ENCODE measurements at regions not wholly inside any gene's neighbourhood (a gene's known extent, or its start where the extent isn't known, plus 50 kb on each side); places are given as distances from the start of the nearest gene placed in this dataset.
"Not testable (repeated sequence)": the region's sequence is repeated elsewhere in the genome, so short reads cannot be mapped to it uniquely, and the experiment has no call there.

DNA sequence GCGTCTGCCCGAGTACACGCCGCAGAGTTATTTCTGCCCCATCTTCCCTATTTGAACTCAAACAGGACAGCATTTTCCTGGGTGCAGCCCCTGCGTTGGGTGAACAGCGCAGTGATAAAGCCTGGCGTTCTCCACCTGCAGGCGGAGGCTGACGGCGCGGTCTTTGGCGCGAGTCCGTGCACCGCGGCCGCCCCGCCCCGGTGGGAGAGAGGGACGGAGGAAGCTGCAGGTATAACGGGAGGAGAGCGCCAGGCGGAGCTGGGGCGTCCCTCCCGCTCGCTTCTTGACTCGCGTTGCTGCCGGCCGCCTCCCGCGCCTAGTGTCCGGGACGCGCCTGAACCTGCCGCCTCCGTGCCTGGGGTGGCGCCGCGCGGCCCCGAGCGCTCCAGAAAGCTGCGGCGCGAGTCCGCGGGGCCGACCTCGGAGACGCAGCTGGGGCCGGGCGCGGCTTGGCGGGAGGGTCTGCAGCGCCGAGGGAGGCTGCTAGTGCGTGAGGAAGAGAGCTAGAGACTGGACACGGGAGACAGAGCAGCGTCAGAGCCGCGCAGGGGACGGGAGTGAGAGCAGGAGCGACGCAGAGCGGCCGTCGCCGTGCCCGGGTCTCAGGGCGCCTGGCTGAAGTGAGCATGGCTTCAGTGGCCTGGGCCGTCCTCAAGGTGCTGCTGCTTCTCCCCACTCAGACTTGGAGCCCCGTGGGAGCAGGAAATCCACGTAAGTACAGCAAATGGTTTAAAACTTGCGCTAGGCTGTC is 140.7 kb downstream of the SPATA31A7 start:
- H3K27ac ChIP-seq; H3K4me1 ChIP-seq (replicated peaks in 1 of 2); in situ Hi-C loops (cut with MboI; ENCODE audit: low pct_unique_long_range_greater_than_20kb in 2 of 9, low sequenced_read_pairs in 9 of 9, unreplicated experiment in 9 of 9): not testable (repeated sequence)
- peak in 1 of 8 experiments; percentile 43 for ATAC-seq (replicated peaks in 6 of 8)
- no CpG with 5 or more reads among the region's 75 CpGs for WGBS, 10 experiments
- H3K4me3 ChIP-seq, result peak overlapping the region; percentile 38 to 49 (median 46)

DNA sequence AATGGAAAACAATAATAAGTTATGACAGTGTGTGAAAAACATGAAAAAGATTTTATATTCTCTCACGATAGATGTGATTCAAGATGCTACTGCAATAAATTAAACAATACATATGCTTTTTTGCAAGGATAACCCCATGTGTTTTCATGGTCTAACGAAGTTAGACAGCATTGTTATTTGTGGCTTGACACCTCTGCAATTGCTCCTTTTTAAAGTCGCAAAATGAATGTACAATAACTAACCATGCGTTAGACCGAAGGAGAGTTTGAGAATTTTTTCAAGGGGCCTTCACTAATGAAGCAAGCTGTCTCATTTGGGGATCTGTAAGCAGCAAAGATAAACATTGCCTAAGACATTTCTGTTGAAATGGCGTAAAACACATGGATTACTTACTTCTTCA is 167.1 kb downstream of the SPATA31A7 start:
- in situ Hi-C loops (cut with MboI; ENCODE audit: low pct_unique_long_range_greater_than_20kb in 2 of 9, low sequenced_read_pairs in 9 of 9, unreplicated experiment in 9 of 9); H3K27ac ChIP-seq; ATAC-seq (replicated peaks in 6 of 8); H3K4me1 ChIP-seq (replicated peaks in 1 of 2); H3K4me3 ChIP-seq: not testable (repeated sequence)
- no CpG with 5 or more reads among the region's 6 CpGs for WGBS, 10 experiments

DNA sequence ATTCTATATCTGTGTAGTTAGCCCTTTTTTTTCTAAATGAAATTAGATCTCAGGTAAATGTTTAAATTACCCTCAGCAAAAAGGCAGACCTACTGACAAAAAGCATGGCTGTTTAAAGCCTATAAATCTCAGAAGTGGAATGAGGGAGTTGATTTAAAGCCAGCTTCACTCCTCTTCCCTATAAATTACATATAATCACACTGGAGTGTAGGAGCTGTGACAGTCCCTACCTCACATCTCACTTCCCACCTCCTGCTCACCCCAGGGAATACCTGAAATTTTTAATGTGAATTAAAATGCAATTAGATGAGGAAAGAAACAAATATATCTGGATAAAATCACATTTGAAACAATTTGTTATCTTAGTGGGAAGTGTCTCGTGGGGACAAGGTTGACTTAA is 184.6 kb downstream of the SPATA31A7 start:
- in situ Hi-C loops (cut with MboI; ENCODE audit: low pct_unique_long_range_greater_than_20kb in 2 of 9, low sequenced_read_pairs in 9 of 9, unreplicated experiment in 9 of 9); H3K27ac ChIP-seq; H3K4me1 ChIP-seq (replicated peaks in 1 of 2); H3K4me3 ChIP-seq: not testable (repeated sequence)
- WGBS, 10 experiments, result no CpG with 5 or more reads among the region's 1 CpG
- peak in 3 of 8 experiments; percentile 25 to 76 (median 59) for ATAC-seq (replicated peaks in 6 of 8)

DNA sequence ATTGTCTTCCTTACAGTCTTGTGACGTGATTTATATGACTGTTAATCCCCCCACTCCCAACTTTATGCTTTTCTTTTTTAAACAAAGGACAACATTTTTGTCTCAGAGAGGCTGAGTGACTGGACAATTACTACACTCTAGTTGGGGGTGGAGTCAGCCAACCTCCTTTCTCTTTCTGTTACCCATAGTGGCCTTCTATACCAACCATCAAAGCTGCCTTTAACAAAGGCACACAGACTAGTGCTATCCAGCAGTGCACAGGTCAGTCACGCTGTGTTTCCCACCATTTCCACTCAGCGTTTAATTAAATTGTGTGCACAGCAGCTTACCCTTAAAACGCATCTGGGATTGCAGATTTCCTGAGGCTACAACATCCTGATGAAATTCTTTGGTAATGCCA is 186.3 kb downstream of the SPATA31A7 start:
- peak in 6 of 8 experiments; percentile 42 to 99 (median 94) for ATAC-seq (replicated peaks in 6 of 8)

DNA sequence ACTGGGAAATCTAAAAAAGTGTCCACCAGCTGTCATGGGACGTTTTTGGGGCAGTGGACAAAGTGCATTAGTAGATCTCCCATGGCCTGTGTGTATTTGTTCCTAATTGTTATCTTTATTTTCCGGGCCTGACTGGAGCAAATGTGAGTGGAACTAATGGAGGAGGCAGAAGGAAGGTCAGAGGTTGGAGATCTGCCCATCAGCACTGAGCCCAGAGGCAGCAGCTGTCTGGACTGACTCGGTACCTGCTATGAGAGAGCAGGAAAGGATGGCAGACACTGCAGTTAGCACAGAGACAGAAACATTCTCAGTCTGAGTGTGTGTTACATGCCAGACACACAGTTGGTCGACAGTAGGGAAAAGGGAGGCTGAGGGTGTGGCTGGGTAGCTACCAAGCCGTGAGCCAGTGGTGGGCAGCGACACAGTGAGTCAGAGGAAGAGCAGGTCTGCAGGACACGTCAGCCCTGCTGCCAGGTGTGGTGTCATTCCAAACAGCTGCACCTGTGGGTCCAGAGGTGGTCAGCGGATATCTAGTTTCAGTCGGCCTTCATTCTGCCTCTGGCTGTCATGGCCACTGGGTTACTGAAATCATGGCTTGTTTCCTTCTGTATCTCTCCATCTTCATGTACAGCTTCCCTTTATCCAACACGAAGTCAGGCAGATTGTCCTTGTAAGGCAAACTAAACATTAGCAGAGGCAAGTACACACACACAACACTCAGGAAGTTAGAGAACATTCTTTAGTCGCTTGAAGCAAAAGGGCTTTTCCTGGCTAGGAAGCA is 196.4 kb downstream of the SPATA31A7 start:
- in situ Hi-C loops (cut with MboI; ENCODE audit: low pct_unique_long_range_greater_than_20kb in 2 of 9, low sequenced_read_pairs in 9 of 9, unreplicated experiment in 9 of 9); H3K27ac ChIP-seq; H3K4me3 ChIP-seq; H3K4me1 ChIP-seq (replicated peaks in 1 of 2): not testable (repeated sequence)
- WGBS, 10 experiments, result no CpG with 5 or more reads among the region's 11 CpGs
- peak in 1 of 8 experiments; percentile 65 for ATAC-seq (replicated peaks in 6 of 8)

More for the DNA sequence above, 186.3 kb downstream of the SPATA31A7 start:
- in situ Hi-C loops (cut with MboI; ENCODE audit: low pct_unique_long_range_greater_than_20kb in 2 of 9, low sequenced_read_pairs in 9 of 9, unreplicated experiment in 9 of 9); H3K4me1 ChIP-seq (replicated peaks in 1 of 2); H3K27ac ChIP-seq; H3K4me3 ChIP-seq: not testable (repeated sequence)
- no CpG with 5 or more reads among the region's 4 CpGs for WGBS, 10 experiments

DNA sequence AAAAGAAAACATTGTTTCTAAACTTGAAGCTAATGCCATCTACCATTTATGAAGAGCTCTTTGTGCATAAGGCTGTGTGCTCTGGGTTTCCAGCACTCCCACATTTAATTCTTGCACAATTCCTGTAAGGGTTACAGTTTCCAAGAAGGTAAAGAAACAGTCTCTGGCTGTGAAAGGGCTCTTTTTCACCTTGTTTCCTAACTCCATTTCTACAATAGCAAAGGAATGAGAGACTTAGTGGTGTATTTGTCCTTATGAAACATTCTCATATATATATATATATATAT is 196.9 kb downstream of the SPATA31A7 start:
- H3K27ac ChIP-seq; ATAC-seq (replicated peaks in 6 of 8); H3K4me1 ChIP-seq (replicated peaks in 1 of 2); H3K4me3 ChIP-seq; in situ Hi-C loops (cut with MboI; ENCODE audit: low pct_unique_long_range_greater_than_20kb in 2 of 9, low sequenced_read_pairs in 9 of 9, unreplicated experiment in 9 of 9): not testable (repeated sequence)

DNA sequence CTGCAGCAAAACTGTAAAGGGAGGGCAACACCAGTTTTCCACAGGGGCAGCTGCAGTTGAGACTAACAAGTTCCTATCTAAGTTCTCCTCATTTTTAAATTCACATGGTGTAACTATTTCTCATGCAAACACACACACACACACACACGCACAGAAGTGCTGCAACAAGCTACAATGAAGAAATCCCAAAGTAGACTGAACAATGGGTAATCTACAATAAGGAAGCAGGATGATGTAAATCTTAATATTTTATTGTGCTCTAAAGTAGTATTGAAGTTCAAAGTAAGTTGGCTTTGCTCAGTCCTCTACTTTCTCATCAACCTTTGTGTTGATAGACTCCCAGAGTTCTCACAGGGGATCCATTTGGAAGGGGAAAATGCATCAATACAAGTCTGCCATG is 212.9 kb downstream of the SPATA31A7 start:
- H3K4me1 ChIP-seq (replicated peaks in 1 of 2); in situ Hi-C loops (cut with MboI; ENCODE audit: low pct_unique_long_range_greater_than_20kb in 2 of 9, low sequenced_read_pairs in 9 of 9, unreplicated experiment in 9 of 9); H3K4me3 ChIP-seq; H3K27ac ChIP-seq; ATAC-seq (replicated peaks in 6 of 8): not testable (repeated sequence)
- no CpG with 5 or more reads among the region's 1 CpG for WGBS, 10 experiments

DNA sequence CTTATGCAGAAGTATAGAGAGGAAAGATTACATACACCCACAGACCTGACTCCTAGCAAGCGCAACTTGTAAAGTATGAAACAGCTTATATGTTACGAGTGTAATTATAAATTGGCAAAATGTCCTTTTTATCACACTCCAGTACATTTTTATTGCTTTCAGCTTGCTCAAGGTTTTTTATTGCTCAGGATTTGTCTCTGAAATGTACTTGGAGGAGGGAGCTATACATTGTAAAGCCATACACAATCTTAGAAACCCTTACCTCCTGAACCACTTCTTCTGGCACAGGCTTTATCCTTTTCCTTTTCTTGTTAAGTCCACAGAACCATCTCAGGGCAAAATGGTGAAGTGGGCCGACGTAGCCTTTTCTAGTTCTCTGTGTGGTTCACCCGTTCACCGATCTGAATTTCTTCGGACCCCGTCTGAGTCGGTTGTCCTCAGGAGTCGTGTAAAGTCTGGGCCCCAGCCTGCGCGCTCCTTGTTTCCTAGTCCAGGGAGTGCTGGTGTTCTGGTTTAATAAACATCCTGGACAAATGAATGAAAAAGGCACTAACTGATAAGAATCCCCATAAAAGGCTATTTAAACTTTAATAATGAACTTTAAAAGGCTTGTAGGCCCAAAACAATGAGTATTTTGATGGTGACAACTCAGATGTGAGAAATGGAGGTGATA is 222.2 kb downstream of the SPATA31A7 start:
- in situ Hi-C loops (cut with MboI; ENCODE audit: low pct_unique_long_range_greater_than_20kb in 2 of 9, low sequenced_read_pairs in 9 of 9, unreplicated experiment in 9 of 9); H3K27ac ChIP-seq; ATAC-seq (replicated peaks in 6 of 8); H3K4me3 ChIP-seq; H3K4me1 ChIP-seq (replicated peaks in 1 of 2): not testable (repeated sequence)
- WGBS, 10 experiments, result no CpG with 5 or more reads among the region's 12 CpGs

DNA sequence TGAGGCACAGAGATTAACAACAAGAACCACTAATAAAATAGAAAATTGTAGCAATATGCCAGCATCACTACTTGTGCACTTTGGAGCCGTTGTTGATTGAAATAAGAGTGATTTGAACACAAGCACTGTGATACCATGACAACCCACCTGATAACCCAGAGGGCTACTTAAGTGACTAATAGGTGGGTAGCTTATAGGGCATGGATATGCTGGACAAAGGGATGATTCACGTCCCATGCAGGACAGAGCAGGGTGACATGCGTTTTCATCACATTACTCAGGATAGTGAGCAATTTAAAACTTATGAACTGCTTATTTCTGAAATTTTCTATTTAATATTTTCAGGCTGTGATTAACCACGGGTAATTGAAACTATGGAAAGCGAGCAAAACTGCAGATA is 222.9 kb downstream of the SPATA31A7 start:
- H3K4me3 ChIP-seq; in situ Hi-C loops (cut with MboI; ENCODE audit: low pct_unique_long_range_greater_than_20kb in 2 of 9, low sequenced_read_pairs in 9 of 9, unreplicated experiment in 9 of 9); H3K4me1 ChIP-seq (replicated peaks in 1 of 2); H3K27ac ChIP-seq: not testable (repeated sequence)
- ATAC-seq (replicated peaks in 6 of 8), result peak in 1 of 8 experiments; percentile 34
- no CpG with 5 or more reads among the region's 5 CpGs for WGBS, 10 experiments

DNA sequence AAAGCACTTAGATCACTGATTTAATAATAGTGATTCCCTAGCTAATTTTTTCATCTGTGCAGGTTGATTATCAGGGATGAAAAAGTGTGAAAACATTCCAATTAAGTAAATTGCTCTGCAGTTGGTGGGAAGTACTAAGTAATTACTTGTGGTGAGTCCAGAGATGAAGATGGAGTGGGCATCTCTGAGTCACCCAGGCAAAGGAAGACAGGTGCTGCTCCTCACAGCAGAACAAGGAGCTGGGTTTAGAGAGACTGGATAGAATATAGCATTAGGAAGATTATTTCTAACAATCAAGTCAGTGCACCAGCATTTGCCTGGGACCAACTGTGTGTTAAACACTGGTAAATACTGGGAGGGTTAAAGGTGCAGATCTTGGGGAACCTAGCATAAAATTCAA is 228.3 kb downstream of the SPATA31A7 start:
- in situ Hi-C loops (cut with MboI; ENCODE audit: low pct_unique_long_range_greater_than_20kb in 2 of 9, low sequenced_read_pairs in 9 of 9, unreplicated experiment in 9 of 9), result not testable (repeated sequence)

DNA sequence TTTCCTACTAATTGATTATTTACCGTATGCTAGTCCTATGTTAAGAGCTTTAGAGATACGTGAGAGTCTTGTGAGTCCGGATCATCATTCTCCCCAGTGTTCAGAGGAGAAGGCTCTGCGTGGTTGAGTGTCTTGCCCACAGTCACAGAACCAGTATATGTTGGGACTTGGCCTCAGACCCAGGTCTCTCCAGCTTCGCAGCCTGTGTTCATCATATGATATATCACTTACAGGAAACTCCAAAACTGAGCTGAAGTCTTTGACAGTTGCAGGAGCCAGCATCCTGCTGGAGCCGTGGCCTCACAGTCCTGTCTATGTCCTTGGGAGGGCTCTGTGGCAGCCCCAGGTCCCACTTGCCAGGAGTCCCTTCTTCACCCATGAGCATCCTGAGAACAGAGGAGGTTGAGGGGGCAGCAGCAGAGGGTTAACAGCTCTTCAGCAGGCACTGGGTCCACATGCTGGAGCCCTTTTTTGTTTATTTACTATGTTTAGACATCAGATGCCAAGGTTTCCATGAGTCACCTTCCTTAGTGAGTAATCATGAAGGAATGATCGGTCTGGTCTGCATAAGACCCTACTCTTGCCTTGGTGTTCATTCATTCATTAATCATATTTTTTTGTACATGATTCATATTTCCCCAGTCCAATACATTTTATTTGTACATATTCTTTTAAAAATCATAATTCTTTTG is 230.6 kb downstream of the SPATA31A7 start:
- no CpG with 5 or more reads among the region's 7 CpGs for WGBS, 10 experiments
- H3K4me1 ChIP-seq (replicated peaks in 1 of 2); H3K27ac ChIP-seq; in situ Hi-C loops (cut with MboI; ENCODE audit: low pct_unique_long_range_greater_than_20kb in 2 of 9, low sequenced_read_pairs in 9 of 9, unreplicated experiment in 9 of 9); H3K4me3 ChIP-seq: not testable (repeated sequence)
- peak in 3 of 8 experiments; percentile 36 to 69 (median 61) for ATAC-seq (replicated peaks in 6 of 8)

More for the DNA sequence above, 228.3 kb downstream of the SPATA31A7 start:
- ATAC-seq (replicated peaks in 6 of 8), result peak in 3 of 8 experiments; percentile 61 to 97 (median 89)
- not testable (repeated sequence) for H3K4me3 ChIP-seq; H3K4me1 ChIP-seq (replicated peaks in 1 of 2); H3K27ac ChIP-seq

DNA sequence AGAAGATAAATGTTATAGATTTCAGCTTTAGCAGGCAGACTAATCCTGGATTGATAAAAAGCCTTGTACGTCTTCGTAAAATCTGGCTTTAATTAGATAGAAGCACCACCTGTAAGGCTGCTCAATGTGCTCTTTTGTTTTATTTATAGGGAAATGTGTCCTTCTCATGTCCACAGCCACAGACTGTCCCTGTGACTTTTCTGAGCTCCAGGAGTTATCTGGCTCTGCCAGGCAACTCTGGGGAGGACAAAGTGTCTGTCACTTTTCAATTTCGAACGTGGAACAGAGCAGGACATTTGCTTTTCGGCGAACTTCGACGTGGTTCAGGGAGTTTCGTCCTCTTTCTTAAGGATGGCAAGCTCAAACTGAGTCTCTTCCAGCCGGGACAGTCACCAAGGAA is 257.4 kb downstream of the SPATA31A7 start:
- H3K27ac ChIP-seq; H3K4me3 ChIP-seq; in situ Hi-C loops (cut with MboI; ENCODE audit: low pct_unique_long_range_greater_than_20kb in 2 of 9, low sequenced_read_pairs in 9 of 9, unreplicated experiment in 9 of 9); H3K4me1 ChIP-seq (replicated peaks in 1 of 2); ATAC-seq (replicated peaks in 6 of 8): not testable (repeated sequence)
- WGBS, 10 experiments, result no CpG with 5 or more reads among the region's 10 CpGs

DNA sequence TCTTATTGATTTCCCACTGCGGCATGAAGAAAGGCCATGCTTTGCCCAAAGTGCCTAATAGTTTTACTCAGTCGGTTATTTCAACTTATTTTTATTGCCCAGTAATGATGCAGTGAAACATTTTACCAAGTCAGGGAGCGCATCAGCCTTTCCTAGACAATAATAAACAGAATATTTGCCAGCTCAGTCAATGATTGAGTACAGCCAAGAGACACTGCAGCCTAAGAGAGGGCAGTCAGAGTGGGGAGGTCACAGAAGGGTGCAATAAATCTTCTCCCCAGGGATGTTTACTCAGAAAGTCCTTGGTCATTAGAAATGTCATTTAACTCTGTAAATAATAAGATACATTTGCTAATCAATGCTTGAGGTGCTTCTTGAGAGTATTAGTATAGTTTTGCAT is 271.0 kb downstream of the SPATA31A7 start:
- H3K27ac ChIP-seq; in situ Hi-C loops (cut with MboI; ENCODE audit: low pct_unique_long_range_greater_than_20kb in 2 of 9, low sequenced_read_pairs in 9 of 9, unreplicated experiment in 9 of 9); H3K4me3 ChIP-seq; H3K4me1 ChIP-seq (replicated peaks in 1 of 2): not testable (repeated sequence)
- WGBS, 10 experiments, result no CpG with 5 or more reads among the region's 3 CpGs
- peak in 5 of 8 experiments; percentile 28 to 86 (median 84) for ATAC-seq (replicated peaks in 6 of 8)

Data from motor neuron (in vitro differentiated cells).